Esophagus muscularis mucosa (tissue), 3 donors: ENCODE measurements at regions not wholly inside any gene's neighbourhood (a gene's known extent, or its start where the extent isn't known, plus 50 kb on each side); places are given as distances from the start of the nearest gene placed in this dataset.

Experiments used
- CTCF ChIP-seq, 3 experiments: fragments of 200-600 bp in 2 of 3; fragments of 450-650 bp in 1 of 3; sonication (generic) in 2 of 3; IDR thresholded peaks; one replicate each; pipeline ENCODE4 v1.5.1; 2017 to 2019; ENCODE audit warnings: antibody characterized with exemption in 3 of 3, mild to moderate bottlenecking in 2 of 3, moderate library complexity in 1 of 3
- POLR2A ChIP-seq: fragments of 450-650 bp; IDR thresholded peaks from one replicate; pipeline ENCODE4 v1.6.1; 2017; ENCODE audit warnings: antibody characterized with exemption, moderate library complexity, mild to moderate bottlenecking, low read depth

GRCh38 chr2:196335221-196335634, 163.8 kb upstream of the STK17B start:
- TF ChIP-seq CTCF (IDR thresholded peaks at IDR 0.05) (no peak), POLR2A (no peak)
